ENCODE measurements at regions not wholly inside any gene's neighbourhood (a gene's known extent, or its start where the extent isn't known, plus 50 kb on each side); places are given as distances from the start of the nearest gene placed in this dataset.

- intact Hi-C loops (cut with micrococcal nuclease), result no loop called here
- no peak overlapping the region for H3K4me3 ChIP-seq (replicated peaks in 1 of 3; ENCODE audit: insufficient read depth in 1 of 3, low read depth in 1 of 3, low read length in 3 of 3)
- no peaks in the 10 kb centered on the region for H3K9me1 ChIP-seq (replicated peaks; ENCODE audit: control insufficient read depth, extremely low read depth, insufficient read depth, low read length)
- no peak overlapping the region for H3K9ac ChIP-seq (replicated peaks; ENCODE audit: extremely low read depth, insufficient read depth, low read length)
- no peaks in the 10 kb centered on the region for H4K20me1 ChIP-seq (replicated peaks; ENCODE audit: control insufficient read depth, extremely low read depth, insufficient read depth, low read length)
- H3K4me1 ChIP-seq (ENCODE audit: control insufficient read depth, extremely low read depth, insufficient read depth, low read length), result no peaks in the 10 kb centered on the region
- no peaks in the 10 kb centered on the region for H3K27me3 ChIP-seq (ENCODE audit: control insufficient read depth in 2 of 2, insufficient read depth in 2 of 2, low read length in 2 of 2)
- no peak overlapping the region for H2AFZ ChIP-seq (ENCODE audit: low read depth, low read length)
- DNase-seq (ENCODE audit: low read depth, low spot score) (no peak), FAIRE-seq (no peak)
- POLR2A ChIA-PET, result no interaction called here
- no peak overlapping the region for H3K27ac ChIP-seq (ENCODE audit: insufficient read depth, low read depth, low read length)
- TF ChIP-seq POLR2A (IDR thresholded peaks at IDR 0.05; ENCODE audit: low read depth, low read length), result no peak
- no peak for TF ChIP-seq GATA2 (IDR thresholded peaks at IDR 0.05; ENCODE audit: insufficient read depth, insufficient read length, low read depth, low read length)
- TF ChIP-seq, protein P1, sequence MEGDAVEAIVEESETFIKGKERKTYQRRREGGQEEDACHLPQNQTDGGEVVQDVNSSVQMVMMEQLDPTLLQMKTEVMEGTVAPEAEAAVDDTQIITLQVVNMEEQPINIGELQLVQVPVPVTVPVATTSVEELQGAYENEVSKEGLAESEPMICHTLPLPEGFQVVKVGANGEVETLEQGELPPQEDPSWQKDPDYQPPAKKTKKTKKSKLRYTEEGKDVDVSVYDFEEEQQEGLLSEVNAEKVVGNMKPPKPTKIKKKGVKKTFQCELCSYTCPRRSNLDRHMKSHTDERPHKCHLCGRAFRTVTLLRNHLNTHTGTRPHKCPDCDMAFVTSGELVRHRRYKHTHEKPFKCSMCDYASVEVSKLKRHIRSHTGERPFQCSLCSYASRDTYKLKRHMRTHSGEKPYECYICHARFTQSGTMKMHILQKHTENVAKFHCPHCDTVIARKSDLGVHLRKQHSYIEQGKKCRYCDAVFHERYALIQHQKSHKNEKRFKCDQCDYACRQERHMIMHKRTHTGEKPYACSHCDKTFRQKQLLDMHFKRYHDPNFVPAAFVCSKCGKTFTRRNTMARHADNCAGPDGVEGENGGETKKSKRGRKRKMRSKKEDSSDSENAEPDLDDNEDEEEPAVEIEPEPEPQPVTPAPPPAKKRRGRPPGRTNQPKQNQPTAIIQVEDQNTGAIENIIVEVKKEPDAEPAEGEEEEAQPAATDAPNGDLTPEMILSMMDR (IDR thresholded peaks at IDR 0.05; ENCODE audit: extremely low read depth in 1 of 2, insufficient read depth in 1 of 2, low read depth in 1 of 2, low read length in 2 of 2), result no peak
- no peak for TF ChIP-seq MAX (IDR thresholded peaks at IDR 0.05; ENCODE audit: insufficient read depth, insufficient read length)
- TF ChIP-seq FOS (IDR thresholded peaks at IDR 0.05; ENCODE audit: borderline replicate concordance, insufficient read depth, low read length), result no peak
- no peak for TF ChIP-seq POLR2AphosphoS5 (IDR thresholded peaks at IDR 0.05; ENCODE audit: insufficient read depth, low read depth, low read length)
- TF ChIP-seq JUN (IDR thresholded peaks at IDR 0.05; ENCODE audit: borderline replicate concordance, insufficient read depth, insufficient read length, low read depth), result no peak
- no peak for TF ChIP-seq MYC (IDR thresholded peaks at IDR 0.05; ENCODE audit: low read depth, low read length)
- no peaks in the 10 kb centered on the region for H3K36me3 ChIP-seq (ENCODE audit: control insufficient read depth in 2 of 2, extremely low read depth in 1 of 2, insufficient read depth in 2 of 2, low read length in 2 of 2)
- no TSS peak for BruUV-seq (replicated peaks)
- peaks cover 4% of the 10 kb centered on the region for H3K9me3 ChIP-seq (replicated peaks; ENCODE audit: control insufficient read depth, insufficient read depth, low read length)
- CTCF ChIA-PET, result no interaction called here
- dilution Hi-C loops (cut with MboI; ENCODE audit: extremely low pct_ligation_motif_present, low sequenced_read_pairs), result no loop called here
- H3K4me2 ChIP-seq (ENCODE audit: insufficient read depth, low read length), result no peak overlapping the region
- H3K79me2 ChIP-seq (ENCODE audit: control insufficient read depth, insufficient read depth, low read length), result no peaks in the 10 kb centered on the region
Measured at GRCh38 chr16:5640883-5641282, 543.3 kb upstream of the EEF2KMT start.
